A673 (cell line): ENCODE measurements at regions not wholly inside any gene's neighbourhood (a gene's known extent, or its start where the extent isn't known, plus 50 kb on each side); places are given as distances from the start of the nearest gene placed in this dataset.

ENCODE experiments used
- BruUV-seq: library from RNA; stranded (reverse); fragments of 400-500 nt; replicated peaks from 2 replicates; lab custom pipeline; 2021; lab: Mats Ljungman, UMichigan
- CTCF ChIA-PET: fragments of 300-600 bp; sonication (Branson Sonifier 250); formaldehyde crosslinking; loops from one replicate; lab custom pipeline; 2022; ENCODE audit warnings: antibody characterized with exemption; lab: Charles Lee
- POLR2A ChIA-PET: fragments of 300-600 bp; sonication (Branson Sonifier 250); formaldehyde crosslinking; loops from one replicate; lab custom pipeline; 2022; ENCODE audit warnings: antibody characterized with exemption; ENCODE audit not compliant: low non-redundant PET; lab: Charles Lee
- DNase-seq: peaks from one replicate; pipeline ENCODE4 v3.0.0-alpha.2; 2015; ENCODE audit warnings: low spot score
- H3K27ac ChIP-seq: fragments of 200-600 bp; sonication (generic); 2 replicates; pipeline ENCODE4 v1.5.1; 2016; ENCODE audit warnings: mixed run types, low read depth, mild to moderate bottlenecking, mixed read lengths, antibody characterized with exemption, low read length; ENCODE audit not compliant: poor library complexity, severe bottlenecking
- H3K27me3 ChIP-seq: fragments of 200-600 bp; sonication (generic); replicated peaks from 2 replicates; pipeline ENCODE4 v1.6.1; 2017; ENCODE audit warnings: mixed run types, low read depth, mild to moderate bottlenecking, mixed read lengths, antibody characterized with exemption, low read length; ENCODE audit not compliant: insufficient read depth, poor library complexity
- H3K36me3 ChIP-seq: fragments of 200-600 bp; sonication (generic); 2 replicates; pipeline ENCODE4 v1.6.1; 2016; ENCODE audit warnings: mixed run types, mild to moderate bottlenecking, mixed read lengths, antibody characterized with exemption, low read length; ENCODE audit not compliant: insufficient read depth, poor library complexity, severe bottlenecking
- H3K4me1 ChIP-seq: fragments of 200-600 bp; sonication (generic); 2 replicates; pipeline ENCODE4 v1.6.1; 2017; ENCODE audit warnings: mixed run types, mild to moderate bottlenecking, mixed read lengths, antibody characterized with exemption, low read length; ENCODE audit not compliant: insufficient read depth, poor library complexity, severe bottlenecking
- H3K4me3 ChIP-seq: fragments of 200-600 bp; sonication (generic); 2 replicates; pipeline ENCODE4 v1.5.1; 2016; ENCODE audit warnings: low read depth, mixed run types, mild to moderate bottlenecking, mixed read lengths, low read length; ENCODE audit not compliant: poor library complexity, severe bottlenecking
- H3K9me3 ChIP-seq: fragments of 200-600 bp; sonication (generic); 2 replicates; pipeline ENCODE4 v1.6.1; 2016; ENCODE audit warnings: mixed run types, low read depth, mild to moderate bottlenecking, mixed read lengths, antibody characterized with exemption, low read length; ENCODE audit not compliant: poor library complexity, severe bottlenecking
- EZH2 ChIP-seq: fragments of 200-600 bp; sonication (generic); IDR thresholded peaks from 2 replicates; pipeline ENCODE4 v1.6.1; 2017; ENCODE audit warnings: borderline replicate concordance, low read depth, mild to moderate bottlenecking, mixed read lengths, antibody characterized with exemption, low read length; ENCODE audit not compliant: poor library complexity, severe bottlenecking
- intact Hi-C: fragments of 100-400 bp; cut with micrococcal nuclease; formaldehyde crosslinking; loops from one replicate; pipeline ENCODE4 v1.10.0; 2022; ENCODE audit not compliant: unreplicated experiment
- TF ChIP-seq, protein P1 (sequence below): fragments of 300-800, 200-600 bp; sonication (generic); conservative IDR thresholded peaks from 2 replicates; pipeline ENCODE4 v1.5.1; 2017; ENCODE audit warnings: low read depth, mild to moderate bottlenecking, antibody characterized with exemption, low read length, moderate library complexity, mixed read lengths

DNA sequence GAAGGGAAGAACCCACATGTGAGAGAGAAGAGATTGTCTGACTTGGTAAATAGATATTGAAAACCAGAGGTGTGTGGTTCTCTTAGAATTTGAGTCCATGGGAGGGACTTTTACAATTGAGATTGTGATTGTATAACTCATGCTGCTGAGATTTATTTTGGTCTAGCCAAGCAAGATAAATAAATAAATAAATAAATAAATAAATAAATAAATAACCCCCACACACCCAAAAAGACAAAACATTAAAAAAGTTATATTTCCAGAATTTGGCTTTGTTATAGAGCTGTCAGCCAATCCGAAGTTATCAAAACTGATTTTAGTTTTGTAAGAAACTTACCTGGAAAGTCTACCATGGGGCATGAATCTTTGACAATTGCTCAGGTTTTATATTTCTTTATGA, 416.6 kb downstream of the ZSWIM6 start:
- no peak for DNase-seq
- ChIA-PET POLR2A (no interaction called here), CTCF (no interaction called here)
- H3K4me3 ChIP-seq = no peak overlapping the region
- intact Hi-C loops = no loop called here
- H3K4me1 ChIP-seq = no peaks in the 10 kb centered on the region
- H3K36me3 ChIP-seq = no peaks in the 10 kb centered on the region
- no peaks in the 10 kb centered on the region for H3K27me3 ChIP-seq
- BruUV-seq = no TSS peak
- TF ChIP-seq EZH2 = no peak
- TF ChIP-seq, protein P1, sequence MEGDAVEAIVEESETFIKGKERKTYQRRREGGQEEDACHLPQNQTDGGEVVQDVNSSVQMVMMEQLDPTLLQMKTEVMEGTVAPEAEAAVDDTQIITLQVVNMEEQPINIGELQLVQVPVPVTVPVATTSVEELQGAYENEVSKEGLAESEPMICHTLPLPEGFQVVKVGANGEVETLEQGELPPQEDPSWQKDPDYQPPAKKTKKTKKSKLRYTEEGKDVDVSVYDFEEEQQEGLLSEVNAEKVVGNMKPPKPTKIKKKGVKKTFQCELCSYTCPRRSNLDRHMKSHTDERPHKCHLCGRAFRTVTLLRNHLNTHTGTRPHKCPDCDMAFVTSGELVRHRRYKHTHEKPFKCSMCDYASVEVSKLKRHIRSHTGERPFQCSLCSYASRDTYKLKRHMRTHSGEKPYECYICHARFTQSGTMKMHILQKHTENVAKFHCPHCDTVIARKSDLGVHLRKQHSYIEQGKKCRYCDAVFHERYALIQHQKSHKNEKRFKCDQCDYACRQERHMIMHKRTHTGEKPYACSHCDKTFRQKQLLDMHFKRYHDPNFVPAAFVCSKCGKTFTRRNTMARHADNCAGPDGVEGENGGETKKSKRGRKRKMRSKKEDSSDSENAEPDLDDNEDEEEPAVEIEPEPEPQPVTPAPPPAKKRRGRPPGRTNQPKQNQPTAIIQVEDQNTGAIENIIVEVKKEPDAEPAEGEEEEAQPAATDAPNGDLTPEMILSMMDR = no peak
- no peaks in the 10 kb centered on the region for H3K9me3 ChIP-seq
- H3K27ac ChIP-seq = no peak overlapping the region

DNA sequence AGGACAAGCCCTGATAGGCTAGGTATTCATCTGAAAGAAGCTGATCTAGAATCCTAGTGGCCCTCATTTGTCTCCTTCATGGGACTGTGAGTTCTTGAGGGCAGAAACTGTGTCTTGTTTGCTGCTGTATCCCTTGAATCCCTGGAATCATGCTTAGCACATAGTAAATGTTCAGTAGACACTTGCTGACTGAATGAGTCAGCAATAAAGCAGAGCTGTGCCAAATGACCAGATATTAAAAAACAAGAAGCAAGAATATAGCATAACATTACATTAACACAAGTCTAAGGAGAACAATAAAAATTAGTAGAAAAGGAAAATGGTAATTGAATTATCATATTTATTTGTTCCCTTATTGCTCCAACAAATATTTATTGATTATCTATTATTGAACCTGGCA, 420.5 kb downstream of the ZSWIM6 start:
- TF ChIP-seq, protein P1 = no peak
- TF ChIP-seq EZH2 = no peak
- H3K9me3 ChIP-seq = no peaks in the 10 kb centered on the region
- DNase-seq = no peak
- ChIA-PET CTCF (no interaction called here), POLR2A (no interaction called here)
- no TSS peak for BruUV-seq
- no peak overlapping the region for H3K4me3 ChIP-seq
- intact Hi-C loops = no loop called here
- H3K27me3 ChIP-seq = no peaks in the 10 kb centered on the region
- H3K4me1 ChIP-seq = no peaks in the 10 kb centered on the region
- no peaks in the 10 kb centered on the region for H3K36me3 ChIP-seq
- H3K27ac ChIP-seq = no peak overlapping the region

DNA sequence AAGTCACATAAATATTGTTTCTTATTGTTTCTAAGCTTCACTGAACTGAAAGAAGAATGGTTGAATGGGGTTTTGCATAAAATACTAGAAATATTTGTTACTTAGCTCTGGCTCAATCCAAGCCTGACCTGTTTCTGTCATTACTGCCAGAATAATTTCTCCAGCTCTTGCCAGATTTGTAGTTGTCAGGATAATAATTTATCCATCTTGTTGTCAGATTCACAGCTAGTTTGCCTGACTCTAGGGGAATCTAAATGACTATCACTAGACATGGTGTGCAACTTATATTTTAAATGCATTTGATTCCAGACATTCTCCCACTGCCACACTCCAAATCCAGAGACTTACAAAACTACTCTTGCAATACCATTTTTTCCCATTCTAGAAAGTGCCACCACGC, 422.7 kb downstream of the ZSWIM6 start:
- H3K4me3 ChIP-seq = no peak overlapping the region

More for the DNA sequence above, 422.7 kb downstream of the ZSWIM6 start:
- intact Hi-C loops = no loop called here
- H3K36me3 ChIP-seq = no peaks in the 10 kb centered on the region
- DNase-seq = no peak
- CTCF ChIA-PET = no interaction called here
- H3K27ac ChIP-seq = no peak overlapping the region
- TF ChIP-seq, protein P1 = no peak
- TF ChIP-seq EZH2 = no peak
- no peaks in the 10 kb centered on the region for H3K4me1 ChIP-seq
- no TSS peak for BruUV-seq
- no peaks in the 10 kb centered on the region for H3K9me3 ChIP-seq
- POLR2A ChIA-PET = no interaction called here
- H3K27me3 ChIP-seq = no peaks in the 10 kb centered on the region
